ENCODE measurements at regions not wholly inside any gene's neighbourhood (a gene's known extent, or its start where the extent isn't known, plus 50 kb on each side); places are given as distances from the start of the nearest gene placed in this dataset.
"Not testable (repeated sequence)": the region's sequence is repeated elsewhere in the genome, so short reads cannot be mapped to it uniquely, and the experiment has no call there.

DNA sequence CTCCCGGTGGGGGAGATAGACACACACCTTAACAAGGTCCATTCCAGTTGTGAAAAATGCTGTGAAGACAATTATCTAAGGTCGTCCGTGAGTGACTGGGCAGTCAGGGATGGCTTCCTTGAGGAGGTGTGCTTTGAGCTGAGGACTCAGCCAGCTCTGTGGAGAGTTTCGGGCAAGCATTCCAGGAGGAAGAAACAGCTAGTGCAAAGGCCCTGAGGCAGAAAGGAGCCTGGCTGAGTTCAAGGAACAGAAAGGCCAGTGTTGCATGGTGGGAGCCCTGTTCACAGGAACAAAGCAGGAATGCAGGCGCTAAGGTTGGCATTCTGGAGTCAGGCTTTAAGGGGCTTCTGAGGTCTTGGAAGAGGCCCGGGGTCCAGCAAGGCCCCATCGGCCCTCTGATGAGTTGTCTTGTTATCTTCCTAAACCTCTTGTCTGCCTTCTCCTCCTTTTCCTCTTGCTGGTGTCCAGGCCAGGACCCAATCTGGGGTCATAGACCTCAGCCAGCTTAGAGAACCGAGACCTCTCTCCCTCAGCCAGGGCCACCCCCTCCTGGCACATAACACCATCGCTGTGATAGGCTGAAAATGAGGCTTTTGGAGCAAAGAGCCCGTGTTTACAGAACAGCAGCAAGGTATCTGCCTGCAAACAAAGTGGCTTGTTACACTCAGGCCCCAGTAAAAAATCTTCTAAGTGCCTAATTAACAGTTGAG lies 270.2 kb upstream of the MVB12B start:
- no peak for DNase-seq (ENCODE audit: low read depth in 2 of 2, low spot score in 1 of 2)

DNA sequence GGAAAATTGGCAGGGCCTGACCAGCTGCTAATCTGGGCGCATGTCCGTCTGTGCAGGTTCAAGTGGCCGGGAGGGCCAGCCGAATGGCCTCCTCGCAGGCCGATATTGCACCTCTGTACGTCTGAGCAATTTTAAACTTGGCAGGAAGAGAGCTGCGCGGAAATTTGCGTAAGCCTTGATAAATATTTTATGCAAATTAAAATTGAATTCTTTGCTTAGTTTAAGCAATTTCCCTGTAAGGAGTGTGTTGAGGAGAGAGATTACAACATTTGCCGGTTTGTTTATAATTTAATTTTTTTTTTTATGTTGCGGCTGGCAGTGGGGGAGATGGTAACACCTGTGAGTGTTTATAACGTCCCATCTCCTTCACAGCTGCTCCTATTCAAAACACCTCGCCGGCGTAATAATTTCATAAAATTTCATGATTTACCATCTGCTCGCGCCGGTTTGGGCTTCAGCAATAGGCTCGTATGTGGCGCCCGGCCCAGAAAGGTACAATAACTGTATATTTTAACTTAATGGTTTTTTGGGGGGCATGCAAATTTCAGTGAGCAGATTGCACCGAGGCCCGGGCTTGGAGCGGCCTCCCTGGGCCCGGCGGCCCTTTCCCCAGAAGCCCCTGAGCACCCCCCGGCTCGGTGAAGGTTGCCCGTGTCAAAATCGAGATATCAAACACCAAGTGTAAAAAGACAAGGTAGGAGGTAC lies 269.4 kb upstream of the MVB12B start:
- no peak for DNase-seq (ENCODE audit: low read depth in 2 of 2, low spot score in 1 of 2)

DNA sequence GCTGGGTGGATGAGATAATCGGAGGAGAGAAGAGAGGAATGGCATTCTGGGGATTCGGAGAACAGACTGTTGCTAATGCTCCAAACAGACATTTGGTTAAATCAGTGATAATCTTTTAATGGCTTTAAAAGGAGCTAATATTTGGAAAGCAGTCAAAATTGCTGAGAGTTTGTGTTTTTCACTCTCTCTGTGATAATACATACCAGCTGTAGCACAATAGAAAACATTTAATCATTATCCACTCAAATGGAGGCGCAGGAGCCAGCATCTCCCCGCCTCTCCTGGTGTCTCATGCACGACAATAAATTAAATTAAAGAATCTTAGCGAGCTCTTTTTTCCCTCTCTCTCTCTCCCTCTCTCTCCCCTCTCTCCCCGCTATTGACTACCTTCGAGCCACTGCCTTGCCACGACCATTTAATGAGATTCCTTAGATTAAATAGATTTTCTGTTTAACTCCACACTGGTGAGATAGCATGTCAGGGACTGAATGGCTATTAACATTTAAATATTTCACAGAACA lies 268.6 kb upstream of the MVB12B start:
- no peak for DNase-seq (ENCODE audit: low read depth in 2 of 2, low spot score in 1 of 2)

DNA sequence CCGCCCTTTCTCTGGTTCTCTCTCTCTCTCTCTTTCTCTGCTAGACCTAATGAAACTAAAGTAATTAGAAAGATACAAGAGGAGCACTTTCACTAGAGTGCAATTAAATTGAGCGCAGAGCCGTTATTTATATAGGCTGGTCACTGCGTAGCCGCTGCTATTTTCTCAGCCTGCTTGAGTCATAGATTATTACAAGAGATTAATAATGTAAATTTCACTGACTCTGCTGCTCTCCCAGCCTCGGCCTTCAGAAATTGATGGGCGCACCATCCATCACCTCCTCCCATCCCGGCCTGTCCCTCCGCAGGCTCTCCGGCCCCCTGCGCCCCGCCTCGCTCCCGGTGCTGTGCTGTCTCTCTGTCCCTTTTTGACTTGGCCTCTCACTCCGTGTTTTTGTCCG lies 268.0 kb upstream of the MVB12B start:
- DNase-seq (ENCODE audit: low read depth in 2 of 2, low spot score in 1 of 2): no peak

DNA sequence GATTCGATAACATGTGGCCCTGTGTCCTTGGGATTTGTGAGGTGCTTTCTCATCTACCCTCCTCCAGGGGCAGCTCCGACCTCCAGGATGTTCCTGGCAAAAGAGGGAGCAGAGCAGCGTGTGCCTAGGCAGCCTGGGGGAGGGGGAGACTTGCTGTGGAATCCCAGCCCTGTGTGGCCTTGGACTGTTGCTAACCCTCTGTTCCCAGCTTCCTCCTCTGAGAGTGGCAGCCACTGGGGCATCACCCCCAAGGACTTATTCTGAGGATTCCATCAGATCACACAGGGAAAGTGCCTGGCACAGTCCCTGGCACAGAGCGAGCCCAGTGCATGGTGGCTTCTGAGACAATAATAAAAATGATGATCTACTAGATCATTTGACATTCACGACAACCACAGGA lies 265.1 kb upstream of the MVB12B start:
- DNase-seq (ENCODE audit: low read depth in 2 of 2, low spot score in 1 of 2): no peak

DNA sequence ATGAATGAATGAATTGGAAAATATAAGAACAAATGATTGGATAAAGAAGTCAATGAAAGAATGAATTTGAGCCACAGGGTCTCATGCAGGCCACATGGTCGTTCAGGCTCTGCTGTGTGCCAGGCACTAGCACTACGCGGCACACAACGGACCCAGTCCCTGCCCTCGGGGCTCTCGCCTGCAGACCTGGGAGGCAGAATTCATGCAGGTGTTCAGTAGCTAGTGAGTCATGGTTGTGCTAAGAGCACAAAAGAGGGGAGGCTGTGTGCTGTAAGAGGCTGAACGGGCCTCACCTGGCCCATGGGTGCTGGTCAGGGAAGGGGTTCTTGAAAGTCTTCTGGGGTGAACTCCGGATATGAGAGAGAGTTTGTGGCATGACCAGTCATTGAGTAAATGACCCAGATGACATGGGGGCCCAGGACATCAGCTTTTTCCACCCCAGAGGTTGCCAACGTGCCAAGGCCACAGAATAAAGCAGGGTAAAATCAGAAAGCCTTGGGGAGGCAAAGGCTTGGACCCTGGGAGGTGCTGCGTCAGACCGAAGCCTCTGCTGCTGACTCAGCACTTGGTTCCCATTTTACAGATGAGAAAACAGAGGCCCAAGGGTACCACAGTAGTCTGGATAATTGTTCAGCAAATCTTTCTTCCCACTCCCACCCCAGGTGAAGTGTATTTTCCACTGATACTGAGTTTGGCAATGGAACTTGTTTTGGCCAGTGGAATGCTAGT lies 264.3 kb upstream of the MVB12B start:
- DNase-seq (ENCODE audit: low read depth in 2 of 2, low spot score in 1 of 2): no peak

DNA sequence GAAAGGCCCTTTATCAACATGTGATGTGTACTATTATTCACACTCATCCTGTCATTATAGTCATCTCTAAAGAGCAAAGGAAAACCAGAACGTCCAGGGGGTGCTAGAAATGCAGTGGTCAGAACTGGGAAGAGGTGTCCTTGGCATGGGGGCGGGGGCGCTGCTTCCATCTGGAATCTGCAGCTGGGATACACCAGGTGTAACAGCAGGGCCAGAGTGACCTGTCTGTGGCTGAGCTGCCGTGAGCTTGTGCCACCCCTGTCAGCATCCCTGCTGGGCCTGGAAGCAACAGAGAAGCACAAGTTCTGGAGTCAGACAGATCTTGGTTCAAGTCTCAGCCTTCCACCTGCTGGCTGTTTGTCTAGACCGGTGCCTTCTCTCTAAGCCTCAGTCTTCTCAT lies 263.3 kb upstream of the MVB12B start:
- no peak for DNase-seq (ENCODE audit: low read depth in 2 of 2, low spot score in 1 of 2)

DNA sequence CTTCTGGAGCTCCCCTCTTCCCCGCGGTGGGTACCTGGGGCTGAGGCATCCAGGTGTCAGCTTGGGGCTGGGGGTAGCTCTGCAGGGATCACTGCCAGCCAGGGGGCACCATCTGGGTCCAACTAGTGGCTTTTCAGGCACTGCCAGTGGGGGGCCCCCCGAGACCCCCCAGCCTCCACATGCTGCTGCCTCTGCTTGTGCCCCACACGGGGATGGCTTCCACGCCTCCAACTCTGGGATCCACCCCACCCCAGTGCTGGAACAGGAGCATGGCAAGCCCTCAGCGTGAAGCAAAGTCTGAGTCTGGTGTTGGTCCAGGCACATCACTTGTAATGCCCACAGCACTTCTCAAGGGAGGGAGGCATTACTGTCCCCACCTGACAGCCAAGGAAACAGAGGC lies 260.5 kb upstream of the MVB12B start:
- DNase-seq (ENCODE audit: low read depth in 2 of 2, low spot score in 1 of 2): no peak

DNA sequence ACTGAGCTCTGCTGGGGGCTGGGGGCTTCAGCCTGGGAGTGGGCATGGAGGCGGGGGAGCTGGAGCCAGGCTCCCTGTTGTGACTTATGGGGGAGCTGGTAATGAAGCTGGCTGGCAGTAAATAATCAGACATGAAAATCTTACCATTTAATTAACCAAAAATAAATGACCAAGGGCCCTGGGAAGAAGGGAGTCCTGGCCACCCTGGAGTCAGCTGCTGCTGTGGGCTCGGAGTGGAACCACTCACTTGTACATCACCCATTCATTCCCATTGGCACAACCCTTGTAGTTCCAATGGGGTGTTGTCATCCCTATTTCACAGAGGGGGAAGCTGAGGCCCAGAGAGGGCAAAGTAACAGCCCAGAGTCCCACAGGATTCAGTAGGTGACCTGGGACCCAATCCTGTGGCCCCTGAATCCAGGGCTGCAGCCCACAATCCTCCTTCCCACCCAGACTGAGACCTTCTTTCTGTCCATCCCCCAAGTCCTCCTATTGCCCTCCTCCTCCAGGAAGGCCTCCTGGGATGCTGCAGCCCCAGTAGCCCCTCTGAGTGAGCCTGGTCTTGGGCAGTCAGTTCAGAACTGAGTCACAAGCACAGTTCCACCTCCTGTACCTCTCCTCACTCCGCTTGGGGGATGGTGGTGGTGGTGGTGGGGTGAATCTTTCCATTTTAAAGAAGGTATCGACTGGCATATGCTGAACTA lies 259.4 kb upstream of the MVB12B start:
- DNase-seq (ENCODE audit: low read depth in 2 of 2, low spot score in 1 of 2): no peak

DNA sequence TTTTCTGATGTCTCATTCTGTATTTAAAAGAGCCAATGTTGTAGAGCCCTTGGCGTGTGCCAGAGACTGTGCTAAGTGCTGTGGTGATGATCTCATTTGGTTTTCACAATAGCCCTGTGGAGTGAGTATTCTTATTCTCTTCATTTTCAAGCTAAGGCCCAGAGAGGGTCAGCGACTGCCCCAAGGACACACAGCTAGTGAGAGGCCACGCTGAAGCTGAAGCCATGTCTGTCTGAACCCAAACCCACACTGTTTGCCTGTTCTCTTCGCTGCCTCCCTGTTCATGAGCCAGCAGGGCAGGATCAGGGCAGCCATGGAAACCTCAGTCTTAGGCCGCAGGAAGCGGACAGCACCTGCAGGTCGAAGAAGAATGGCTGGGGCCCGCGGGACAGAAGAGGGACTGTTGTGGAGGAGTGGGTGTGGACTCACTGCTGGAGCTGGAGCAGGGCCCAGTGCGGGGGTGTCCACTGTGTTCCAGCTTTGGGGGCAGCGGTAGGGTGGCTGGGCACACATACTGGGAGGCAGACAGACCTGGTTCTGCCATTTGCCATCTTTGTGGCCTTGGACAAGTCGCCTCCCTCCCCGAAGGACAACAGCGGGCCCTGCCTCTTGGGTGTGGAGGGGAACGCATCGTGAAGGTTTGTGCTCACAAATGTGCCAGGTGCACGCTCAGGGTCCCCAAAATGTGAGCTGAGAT lies 257.9 kb upstream of the MVB12B start:
- no peak for DNase-seq (ENCODE audit: low read depth in 2 of 2, low spot score in 1 of 2)

DNA sequence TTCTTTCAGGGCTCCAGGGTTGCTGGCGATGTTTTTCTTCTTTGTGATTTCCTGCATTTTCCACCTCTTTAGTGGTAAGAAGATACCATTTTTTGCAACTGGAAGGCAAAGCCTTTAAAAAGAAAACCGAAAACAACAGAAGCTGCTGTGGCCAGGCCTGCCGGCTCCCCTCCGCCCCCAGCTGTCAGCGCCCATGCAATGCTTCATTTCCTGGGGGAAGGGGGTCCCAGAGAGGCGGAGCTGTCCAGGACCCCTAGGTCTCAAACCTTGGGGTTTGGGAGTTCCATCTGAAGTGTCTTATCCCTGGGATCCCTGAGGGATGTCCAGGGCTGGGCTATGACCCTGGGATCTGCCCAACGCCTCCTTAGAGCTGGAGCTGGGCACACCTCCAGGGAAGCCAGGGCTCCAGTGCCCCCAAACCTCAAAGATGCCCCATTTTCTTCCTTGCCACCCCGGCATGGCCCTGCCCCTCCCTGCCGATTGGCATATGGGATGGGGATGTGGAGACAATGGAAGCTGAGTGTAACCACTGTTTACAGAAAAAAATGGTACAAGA lies 257.2 kb upstream of the MVB12B start:
- DNase-seq (ENCODE audit: low read depth in 2 of 2, low spot score in 1 of 2): no peak

DNA sequence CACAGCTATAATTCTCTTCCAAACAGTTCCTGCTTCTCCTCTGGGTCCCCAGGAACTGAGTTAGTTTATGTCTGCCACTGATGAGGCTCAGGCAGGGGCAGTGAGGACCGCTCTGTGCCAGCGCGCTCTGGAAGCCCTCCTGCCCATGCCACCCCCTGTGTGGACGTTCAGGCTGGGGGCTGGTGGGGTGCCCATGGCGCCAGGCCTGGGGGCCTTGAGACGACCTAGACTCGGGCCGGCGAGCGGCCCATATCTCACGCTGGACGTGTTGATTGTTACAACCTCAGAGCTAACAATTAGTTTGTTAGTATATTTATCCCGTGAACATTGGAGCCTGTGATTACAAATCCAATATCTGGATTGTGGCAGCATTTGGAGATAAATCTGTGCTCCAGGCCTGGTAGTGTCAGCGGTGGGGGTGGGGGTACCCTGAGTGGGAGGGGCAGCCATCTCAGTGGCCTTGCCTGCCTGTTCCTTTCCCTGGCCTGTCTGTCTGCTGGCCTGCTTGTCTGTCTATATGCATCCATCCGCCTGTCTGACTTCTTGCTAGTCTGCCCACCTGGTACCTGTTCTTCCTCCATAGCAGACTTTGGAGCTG lies 256.5 kb upstream of the MVB12B start:
- DNase-seq (ENCODE audit: low read depth in 2 of 2, low spot score in 1 of 2): no peak

DNA sequence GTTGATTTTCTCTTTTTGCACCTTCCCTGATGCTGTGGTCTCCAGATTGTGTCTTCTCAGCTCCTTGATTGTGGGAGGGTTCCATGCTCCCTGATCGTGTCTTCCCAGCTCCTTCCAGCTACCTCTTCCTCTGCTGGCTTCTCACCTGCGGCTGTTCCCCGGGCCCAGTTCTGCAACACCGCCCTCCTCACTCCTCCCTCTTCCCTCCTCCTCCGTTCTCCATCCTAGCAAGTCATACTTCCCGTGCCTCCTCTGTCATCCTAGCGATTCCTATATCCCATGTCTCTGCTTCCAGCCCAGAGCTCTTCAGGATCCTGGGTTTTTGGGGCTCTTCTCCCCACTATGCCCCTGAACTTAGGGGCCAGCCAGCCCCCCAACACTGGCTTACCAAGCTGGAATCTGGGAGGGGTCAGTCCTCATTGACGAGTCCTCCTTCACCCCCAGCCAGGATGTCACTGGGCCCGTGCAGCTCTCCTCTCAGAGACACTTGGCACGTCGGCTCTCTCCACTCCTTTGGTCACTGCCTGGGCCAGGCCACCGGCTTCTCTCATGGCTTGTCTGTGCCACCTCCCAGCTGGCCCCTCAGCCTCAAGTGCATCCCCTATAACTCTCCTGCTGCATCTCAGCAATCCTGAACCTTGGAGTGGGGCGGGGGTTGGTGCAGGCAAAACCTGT lies 255.4 kb upstream of the MVB12B start:
- DNase-seq (ENCODE audit: low read depth in 2 of 2, low spot score in 1 of 2): no peak

DNA sequence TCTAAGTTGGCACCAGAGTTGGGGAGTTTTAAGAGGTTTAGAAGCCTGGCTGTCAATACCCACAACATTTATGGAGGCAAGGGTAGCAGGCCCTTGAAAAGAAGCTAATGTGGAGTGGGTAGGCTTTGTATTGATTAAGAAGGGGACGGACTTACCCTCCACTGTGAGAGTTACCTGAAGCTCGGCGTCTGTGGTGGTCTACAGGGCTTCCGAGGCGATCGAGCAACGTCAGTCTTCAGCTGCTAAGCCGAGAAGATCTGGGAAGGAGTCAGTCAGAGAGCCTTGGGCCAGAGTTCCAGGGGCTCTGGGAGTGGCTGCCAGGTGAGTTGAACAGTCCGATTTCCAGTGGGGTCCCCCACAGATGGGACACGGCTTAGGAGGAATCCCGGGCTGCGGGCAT lies 249.0 kb upstream of the MVB12B start:
- not testable (repeated sequence) for DNase-seq (ENCODE audit: low read depth in 2 of 2, low spot score in 1 of 2)

DNA sequence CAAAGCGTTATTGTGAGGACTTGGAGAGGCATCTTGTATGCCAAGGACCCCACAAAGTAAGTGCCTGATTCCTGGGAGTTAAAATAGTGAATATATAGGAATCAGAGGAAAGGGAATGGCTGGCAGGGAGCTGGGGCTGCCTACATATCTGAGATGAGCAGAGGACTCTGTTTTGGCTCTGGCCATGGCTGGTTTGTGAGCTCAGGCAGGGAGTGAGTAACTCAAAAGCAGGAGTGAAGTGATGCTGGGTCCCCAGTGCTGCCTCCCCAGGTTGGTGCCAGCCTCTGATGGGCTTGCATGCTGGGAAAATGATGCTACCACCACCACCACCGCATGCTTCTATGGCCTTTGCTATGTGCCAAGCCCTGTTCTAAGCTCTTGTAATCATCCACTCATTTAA lies 246.0 kb upstream of the MVB12B start:
- no peak for DNase-seq (ENCODE audit: low read depth in 2 of 2, low spot score in 1 of 2)

DNA sequence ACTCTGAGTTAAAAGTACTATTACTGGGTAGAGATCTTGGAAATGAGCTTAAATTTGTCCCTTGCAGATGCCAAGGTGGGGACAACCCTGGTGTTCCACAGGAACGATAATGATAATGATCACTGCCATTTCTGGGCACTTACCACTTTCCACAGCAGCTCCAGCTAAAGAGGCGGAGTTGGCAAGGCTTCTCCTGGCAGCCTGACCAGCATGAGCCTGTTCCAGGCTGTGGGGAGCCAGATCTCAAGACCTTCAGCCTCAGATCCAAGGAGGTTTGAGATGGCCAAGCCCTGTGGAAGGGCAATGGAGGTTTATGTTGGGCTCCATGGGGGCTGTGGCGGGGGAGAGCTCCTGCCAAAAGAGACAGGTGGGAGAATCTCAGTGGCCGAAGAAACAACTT lies 244.9 kb upstream of the MVB12B start:
- DNase-seq (ENCODE audit: low read depth in 2 of 2, low spot score in 1 of 2): no peak

DNA sequence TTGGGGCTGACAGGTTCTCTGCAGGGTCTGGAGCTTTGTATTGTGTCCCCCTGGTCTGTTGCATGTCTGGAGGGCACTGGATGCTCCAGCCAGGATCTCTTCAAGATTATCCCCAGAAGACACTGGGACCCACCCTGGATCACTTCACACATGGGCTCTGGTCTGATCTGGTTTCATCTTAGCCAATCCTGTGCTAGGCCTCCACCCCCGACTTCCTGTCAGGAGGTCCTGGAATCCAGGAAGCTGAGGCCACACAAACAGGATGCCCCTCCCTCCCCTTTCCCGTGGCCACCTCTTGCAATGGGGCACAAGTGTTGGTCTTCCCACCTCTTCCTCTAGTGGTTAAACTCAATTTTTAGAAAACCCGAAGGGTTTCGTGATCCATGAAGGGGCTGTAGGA lies 242.6 kb upstream of the MVB12B start:
- DNase-seq (ENCODE audit: low read depth in 2 of 2, low spot score in 1 of 2): no peak

DNA sequence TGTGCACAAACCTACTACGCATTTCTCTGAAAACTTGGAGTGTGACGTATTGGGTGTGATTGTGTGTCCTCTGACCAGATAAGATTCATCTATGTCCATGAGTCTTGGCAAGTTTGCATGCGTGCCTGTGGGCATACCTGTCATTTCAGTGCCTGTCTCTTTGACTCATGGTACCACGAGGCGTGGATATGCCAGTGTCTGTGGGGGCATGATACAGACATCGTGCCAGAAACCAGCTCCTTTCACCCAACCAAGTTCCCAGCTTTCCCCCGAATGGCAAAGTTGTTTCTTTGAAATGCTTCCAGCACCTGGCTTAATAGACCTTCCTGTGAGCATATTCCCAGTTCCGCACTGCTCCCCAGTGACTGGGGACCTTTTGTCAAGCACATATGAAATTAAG lies 241.9 kb upstream of the MVB12B start:
- no peak for DNase-seq (ENCODE audit: low read depth in 2 of 2, low spot score in 1 of 2)

DNA sequence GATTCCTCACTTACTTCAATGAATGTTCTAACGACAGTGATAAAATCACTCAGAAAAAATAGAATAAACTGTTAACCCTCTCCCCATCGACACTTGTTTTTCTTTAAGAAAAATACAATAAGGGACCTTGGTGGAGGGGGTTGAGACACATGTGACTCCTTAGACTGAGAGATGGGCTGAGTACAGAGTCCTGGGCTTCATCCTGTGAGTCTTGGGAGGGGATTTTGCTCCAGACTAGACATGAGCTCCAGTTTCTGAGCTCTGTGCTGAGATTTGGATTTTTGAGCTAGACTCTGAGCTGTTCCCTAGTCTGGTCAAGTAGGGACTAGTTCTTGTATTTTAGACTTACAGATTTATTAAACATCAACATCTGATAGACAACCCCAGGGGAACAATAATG lies 241.5 kb upstream of the MVB12B start:
- DNase-seq (ENCODE audit: low read depth in 2 of 2, low spot score in 1 of 2): no peak

DNA sequence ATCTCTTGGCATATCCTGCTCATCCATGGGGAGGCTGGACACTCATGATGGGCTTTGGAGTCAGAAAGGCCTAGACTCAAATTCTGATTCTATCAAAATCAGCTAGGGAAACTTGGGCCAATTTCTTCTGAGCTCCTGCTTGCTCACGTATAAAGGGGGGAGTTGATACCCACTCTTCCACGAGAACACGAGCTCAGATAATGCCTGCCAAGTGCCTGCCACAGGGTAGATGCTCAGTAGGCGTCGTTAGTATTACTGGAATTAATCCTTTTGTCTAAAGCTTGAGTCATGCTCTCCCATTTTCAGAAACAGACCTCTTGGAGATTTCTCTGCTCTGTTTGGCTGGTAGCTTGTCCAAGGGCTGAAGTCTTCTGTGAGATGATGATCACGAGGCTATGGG lies 238.3 kb upstream of the MVB12B start:
- DNase-seq (ENCODE audit: low read depth in 2 of 2, low spot score in 1 of 2): no peak
